Activated CD8-positive, alpha-beta T cell treated with anti-CD3 and anti-CD28 coated beads for 36 hours (primary cell): ENCODE measurements at regions not wholly inside any gene's neighbourhood (a gene's known extent, or its start where the extent isn't known, plus 50 kb on each side); places are given as distances from the start of the nearest gene placed in this dataset.

ENCODE experiments used
- ATAC-seq: fragments of 200-7000 bp; cut with Tn5 transposase; one replicate; pipeline ENCODE4 v1.10.0; 2021; ENCODE audit warnings: mild to moderate bottlenecking, moderate library complexity
- CTCF ChIA-PET: fragments of 350-600 bp; sonication (Branson Sonifier 250); formaldehyde crosslinking; loops from one replicate; lab custom pipeline; 2021; ENCODE audit warnings: antibody characterized with exemption; lab: Charles Lee
- POLR2A ChIA-PET: fragments of 350-600 bp; sonication (Branson Sonifier 250); formaldehyde crosslinking; loops from one replicate; lab custom pipeline; 2021; ENCODE audit warnings: antibody characterized with exemption; lab: Charles Lee
- DNase-seq: peaks from one replicate; pipeline ENCODE4 v3.0.0-alpha.2; 2020
- H3K27ac Mint-ChIP-seq: one replicate; pipeline ENCODE4 v1.8.0; 2021; ENCODE audit warnings: mild to moderate bottlenecking, mixed read lengths
- H3K27me3 Mint-ChIP-seq: one replicate; pipeline ENCODE4 v1.8.0; 2021; ENCODE audit warnings: mixed read lengths
- H3K36me3 Mint-ChIP-seq: one replicate; pipeline ENCODE4 v1.8.0; 2021; ENCODE audit warnings: low read depth, mixed read lengths
- H3K4me1 Mint-ChIP-seq: one replicate; pipeline ENCODE4 v1.8.0; 2021; ENCODE audit warnings: low read depth, mixed read lengths
- H3K4me3 Mint-ChIP-seq: one replicate; pipeline ENCODE4 v1.8.0; 2021; ENCODE audit warnings: mild to moderate bottlenecking, moderate library complexity, mixed read lengths
- H3K9me3 Mint-ChIP-seq: one replicate; pipeline ENCODE4 v1.8.0; 2021; ENCODE audit warnings: mixed read lengths
- intact Hi-C: fragments of 100-400 bp; cut with micrococcal nuclease; formaldehyde crosslinking; loops from one replicate; pipeline ENCODE4 v1.10.0; 2022
- TF ChIP-seq, protein P1 (sequence below): fragments of 200-600 bp; IDR thresholded peaks from one replicate; pipeline ENCODE4 v1.8.0; 2022; ENCODE audit warnings: antibody characterized with exemption, mild to moderate bottlenecking

DNA sequence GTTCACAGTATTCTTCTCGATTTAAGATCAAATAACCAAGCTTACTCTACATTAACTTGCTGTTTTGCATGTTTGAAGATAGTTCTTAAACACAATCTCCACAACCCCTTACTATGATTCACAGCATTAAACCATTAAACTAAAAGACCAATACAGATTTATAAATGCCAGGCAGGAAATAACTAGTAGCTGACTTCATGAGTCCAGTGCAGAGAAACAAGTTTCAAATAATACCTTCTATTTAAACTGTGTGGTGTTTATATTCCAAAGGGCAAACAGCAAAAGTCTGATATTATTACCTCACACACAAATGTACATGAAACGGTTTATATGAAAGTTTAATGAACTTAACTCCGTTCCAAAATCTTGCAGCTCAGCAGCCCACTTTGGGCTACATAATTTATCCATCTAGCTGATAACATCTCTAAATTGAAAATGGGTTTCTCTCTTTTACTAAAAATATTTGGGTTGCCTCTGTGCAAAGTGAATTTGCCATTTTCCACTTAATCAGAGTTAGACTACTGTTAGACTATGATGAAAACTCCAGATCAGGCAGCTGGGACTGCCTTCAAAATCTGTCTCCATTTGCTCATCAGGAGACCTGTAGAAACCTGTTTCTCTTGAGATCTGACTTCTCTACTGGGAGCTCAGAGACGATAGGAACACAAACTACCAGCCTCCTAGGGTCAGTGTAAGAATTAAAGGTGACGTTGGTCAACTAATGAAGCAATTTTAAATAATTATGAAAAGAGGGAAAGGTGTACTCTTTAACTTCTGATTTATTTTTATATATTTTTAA is 287.3 kb downstream of the FZD1 start:
- POLR2A ChIA-PET: no interaction called here

DNA sequence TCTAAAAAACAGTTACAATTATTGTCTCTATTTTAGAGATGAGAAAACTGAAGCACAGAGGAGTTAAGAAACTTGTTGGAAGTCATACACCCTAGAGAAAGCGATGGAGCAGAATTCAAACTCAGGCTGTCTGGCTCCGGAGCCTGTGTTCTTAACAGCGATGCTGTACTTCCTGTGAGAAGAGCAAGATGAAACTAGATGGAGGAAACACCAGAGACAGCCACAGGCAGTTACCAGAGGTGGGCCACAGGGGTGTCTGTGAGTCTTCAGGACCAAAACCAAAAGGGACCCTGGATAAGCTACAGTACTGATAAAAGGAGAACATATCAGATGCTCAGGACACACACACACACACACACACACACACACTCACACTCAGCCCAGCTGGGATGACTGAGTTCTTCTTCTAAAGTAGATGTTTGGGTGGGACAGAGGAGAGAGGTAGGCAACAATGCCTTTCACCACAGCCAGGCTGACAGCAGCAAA is 289.2 kb downstream of the FZD1 start:
- Mint-ChIP-seq H3K27me3 (peaks cover 2% of the 10 kb centered on the region), H3K4me3 (no peak overlapping the region), H3K9me3 (no peaks in the 10 kb centered on the region), H3K27ac (no peak overlapping the region), H3K4me1 (no peaks in the 10 kb centered on the region), H3K36me3 (no peaks in the 10 kb centered on the region)
- intact Hi-C loops: no loop called here
- TF ChIP-seq, protein P1, sequence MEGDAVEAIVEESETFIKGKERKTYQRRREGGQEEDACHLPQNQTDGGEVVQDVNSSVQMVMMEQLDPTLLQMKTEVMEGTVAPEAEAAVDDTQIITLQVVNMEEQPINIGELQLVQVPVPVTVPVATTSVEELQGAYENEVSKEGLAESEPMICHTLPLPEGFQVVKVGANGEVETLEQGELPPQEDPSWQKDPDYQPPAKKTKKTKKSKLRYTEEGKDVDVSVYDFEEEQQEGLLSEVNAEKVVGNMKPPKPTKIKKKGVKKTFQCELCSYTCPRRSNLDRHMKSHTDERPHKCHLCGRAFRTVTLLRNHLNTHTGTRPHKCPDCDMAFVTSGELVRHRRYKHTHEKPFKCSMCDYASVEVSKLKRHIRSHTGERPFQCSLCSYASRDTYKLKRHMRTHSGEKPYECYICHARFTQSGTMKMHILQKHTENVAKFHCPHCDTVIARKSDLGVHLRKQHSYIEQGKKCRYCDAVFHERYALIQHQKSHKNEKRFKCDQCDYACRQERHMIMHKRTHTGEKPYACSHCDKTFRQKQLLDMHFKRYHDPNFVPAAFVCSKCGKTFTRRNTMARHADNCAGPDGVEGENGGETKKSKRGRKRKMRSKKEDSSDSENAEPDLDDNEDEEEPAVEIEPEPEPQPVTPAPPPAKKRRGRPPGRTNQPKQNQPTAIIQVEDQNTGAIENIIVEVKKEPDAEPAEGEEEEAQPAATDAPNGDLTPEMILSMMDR: no peak
- POLR2A ChIA-PET: no interaction called here
- DNase-seq (no peak), ATAC-seq (no peak)
- CTCF ChIA-PET: no interaction called here

More for the DNA sequence above, 287.3 kb downstream of the FZD1 start:
- no peak for ATAC-seq
- H3K4me3 Mint-ChIP-seq: no peak overlapping the region
- no peaks in the 10 kb centered on the region for H3K36me3 Mint-ChIP-seq
- no peaks in the 10 kb centered on the region for H3K9me3 Mint-ChIP-seq
- DNase-seq: no peak
- CTCF ChIA-PET: no interaction called here
- H3K27me3 Mint-ChIP-seq: peaks cover 2% of the 10 kb centered on the region
- TF ChIP-seq, protein P1: no peak
- intact Hi-C loops: no loop called here
- H3K4me1 Mint-ChIP-seq: no peaks in the 10 kb centered on the region
- H3K27ac Mint-ChIP-seq: no peak overlapping the region

DNA sequence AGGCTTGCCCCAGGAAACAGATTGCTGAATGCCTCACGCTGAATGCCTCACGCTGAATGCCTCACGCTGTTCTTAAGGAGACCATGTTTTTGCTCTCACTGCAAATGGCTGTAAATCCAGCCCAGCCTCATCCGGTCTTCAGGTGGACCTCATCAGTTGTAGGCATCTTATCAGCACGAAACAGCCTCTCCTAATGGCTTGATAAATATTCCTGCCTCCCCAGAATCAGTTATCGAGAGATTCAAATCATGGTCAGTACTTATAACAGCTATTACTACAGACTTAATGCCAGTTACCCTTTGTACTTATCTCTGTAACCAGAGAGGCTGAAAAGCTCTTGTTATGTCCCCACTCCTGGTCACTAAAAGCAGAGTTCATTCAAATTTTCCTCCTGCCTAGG is 290.6 kb downstream of the FZD1 start:
- TF ChIP-seq, protein P1: no peak
- ChIA-PET POLR2A (no interaction called here), CTCF (no interaction called here)
- H3K36me3 Mint-ChIP-seq: no peaks in the 10 kb centered on the region
- intact Hi-C loops: no loop called here
- no peak overlapping the region for H3K27ac Mint-ChIP-seq
- no peaks in the 10 kb centered on the region for H3K9me3 Mint-ChIP-seq
- no peak for DNase-seq
- H3K4me3 Mint-ChIP-seq: no peak overlapping the region
- peaks cover 2% of the 10 kb centered on the region for H3K27me3 Mint-ChIP-seq
- ATAC-seq: no peak
- no peaks in the 10 kb centered on the region for H3K4me1 Mint-ChIP-seq

DNA sequence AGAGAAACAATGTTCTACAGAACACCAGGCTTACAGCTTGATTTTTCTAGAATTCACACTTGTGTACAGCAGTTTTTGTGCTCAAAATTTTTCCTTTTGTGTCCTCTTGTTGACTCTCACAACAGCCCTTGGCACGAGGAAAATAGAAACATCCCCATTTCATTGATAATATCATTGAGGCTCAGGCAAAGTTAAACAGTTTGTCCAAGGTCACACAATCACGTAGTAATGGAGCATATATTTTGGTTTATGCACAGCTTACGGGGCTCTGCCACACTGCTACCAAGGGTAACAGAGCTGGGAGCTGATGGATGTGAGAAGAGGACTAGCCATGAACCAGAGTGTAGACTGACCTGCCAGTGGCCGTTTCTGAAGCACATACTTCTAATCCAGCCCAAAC is 292.0 kb downstream of the FZD1 start:
- no peaks in the 10 kb centered on the region for H3K4me1 Mint-ChIP-seq
- H3K27ac Mint-ChIP-seq: no peak overlapping the region
- no peaks in the 10 kb centered on the region for H3K36me3 Mint-ChIP-seq
- peaks cover under 1% of the 10 kb centered on the region for H3K27me3 Mint-ChIP-seq
- intact Hi-C loops: no loop called here
- H3K4me3 Mint-ChIP-seq: no peak overlapping the region
- TF ChIP-seq, protein P1: no peak
- ChIA-PET CTCF (no interaction called here), POLR2A (no interaction called here)
- DNase-seq (no peak), ATAC-seq (no peak)
- H3K9me3 Mint-ChIP-seq: peaks cover under 1% of the 10 kb centered on the region

DNA sequence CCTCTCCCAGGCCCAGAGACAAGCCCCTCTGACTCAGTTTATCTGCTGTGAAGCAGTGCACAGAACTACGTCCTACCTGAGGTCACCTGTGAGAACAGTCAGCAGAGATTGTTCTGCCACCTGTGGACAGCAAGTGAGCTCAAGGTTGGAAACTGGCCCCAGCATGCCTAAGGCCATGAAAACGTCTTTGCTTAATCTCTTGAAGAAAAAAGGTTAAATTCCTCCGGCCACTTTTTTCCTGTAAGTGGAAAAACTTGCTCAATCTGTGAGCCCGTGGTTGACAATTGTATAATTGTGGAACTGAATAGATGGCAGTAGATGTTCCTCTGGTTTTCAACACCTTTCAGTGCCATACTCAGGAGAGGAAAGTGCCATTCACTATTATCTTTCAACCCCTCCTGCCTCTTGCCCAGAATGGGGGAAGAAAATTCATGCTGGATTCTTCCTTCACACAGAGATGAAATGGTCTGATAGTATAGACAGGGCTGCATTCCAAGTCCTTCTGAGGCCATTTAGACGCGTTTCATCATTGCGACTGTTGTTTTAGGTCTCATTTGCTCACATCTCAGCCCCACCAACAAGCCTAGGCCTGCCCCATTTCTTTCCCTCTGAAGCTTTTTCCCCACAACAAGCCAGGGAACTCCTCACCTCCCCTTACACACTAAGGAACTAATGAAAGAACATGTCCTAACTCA is 292.9 kb downstream of the FZD1 start:
- H3K4me3 Mint-ChIP-seq: no peak overlapping the region

More for the DNA sequence above, 292.9 kb downstream of the FZD1 start:
- DNase-seq (no peak), ATAC-seq (no peak)
- CTCF ChIA-PET: no interaction called here
- Mint-ChIP-seq H3K9me3 (peaks cover 2% of the 10 kb centered on the region), H3K36me3 (no peaks in the 10 kb centered on the region), H3K27me3 (no peaks in the 10 kb centered on the region), H3K27ac (no peak overlapping the region), H3K4me1 (no peaks in the 10 kb centered on the region)
- POLR2A ChIA-PET: no interaction called here
- TF ChIP-seq, protein P1: no peak
- intact Hi-C loops: no loop called here
